Adrenal gland (tissue), 5 donors: ENCODE measurements at regions not wholly inside any gene's neighbourhood (a gene's known extent, or its start where the extent isn't known, plus 50 kb on each side); places are given as distances from the start of the nearest gene placed in this dataset.

Experiments
- CTCF ChIP-seq, 6 experiments: fragments of 450-650 bp in 4 of 6; fragments of 200-600 bp in 2 of 6; sonication (generic) in 1 of 6; IDR thresholded peaks; 1 replicate in 5 of 6; 2 replicates in 1 of 6; pipeline versions ENCODE4 v1.5.1 to v1.8.0; 2016 to 2021; ENCODE audit warnings: antibody characterized with exemption in 6 of 6, mild to moderate bottlenecking in 2 of 6, moderate library complexity in 1 of 6
- POLR2A ChIP-seq, 2 donors: fragments of 450-650 bp; IDR thresholded peaks; one replicate each; pipeline ENCODE4 v1.6.1; 2017; ENCODE audit warnings: antibody characterized with exemption in 2 of 2, mild to moderate bottlenecking in 2 of 2, moderate library complexity in 1 of 2
- donor health status: DM: no; HTN: no; CAD: no.

GRCh38 chr13:99662678-99663077 lies 161.4 kb downstream of the TM9SF2 start:
- TF ChIP-seq CTCF (IDR thresholded peaks at IDR 0.05) = no peak
- TF ChIP-seq POLR2A (IDR thresholded peaks at IDR 0.05) = no peak
